Stomach (tissue), 4 donors: ENCODE measurements at regions not wholly inside any gene's neighbourhood (a gene's known extent, or its start where the extent isn't known, plus 50 kb on each side); places are given as distances from the start of the nearest gene placed in this dataset.

ENCODE experiments used
- EP300 ChIP-seq: sonication (generic); formaldehyde crosslinking; IDR thresholded peaks from one replicate; pipeline ENCODE4 v1.6.1; 2017; ENCODE audit warnings: antibody characterized with exemption
- POLR2A ChIP-seq, 4 donors: fragments of 450-650 bp; IDR thresholded peaks; one replicate each; pipeline ENCODE4 v1.6.1; 2016; ENCODE audit warnings: antibody characterized with exemption in 4 of 4, control low read depth in 2 of 4, mild to moderate bottlenecking in 1 of 4, moderate library complexity in 1 of 4
- POLR2AphosphoS5 ChIP-seq, 3 donors: sonication (generic); formaldehyde crosslinking; IDR thresholded peaks; one replicate each; pipeline ENCODE4 v1.6.1; 2016; ENCODE audit warnings: antibody characterized with exemption in 3 of 3
- TF ChIP-seq, protein P1 (sequence below), 7 experiments: fragments of 450-650 bp in 4 of 7; fragments of 200-600 bp in 3 of 7; sonication (generic) in 3 of 7; IDR thresholded peaks; one replicate each; pipeline ENCODE4 v1.5.1; 2016 to 2019; ENCODE audit warnings: antibody characterized with exemption in 7 of 7, control low read depth in 2 of 7, mild to moderate bottlenecking in 1 of 7

DNA sequence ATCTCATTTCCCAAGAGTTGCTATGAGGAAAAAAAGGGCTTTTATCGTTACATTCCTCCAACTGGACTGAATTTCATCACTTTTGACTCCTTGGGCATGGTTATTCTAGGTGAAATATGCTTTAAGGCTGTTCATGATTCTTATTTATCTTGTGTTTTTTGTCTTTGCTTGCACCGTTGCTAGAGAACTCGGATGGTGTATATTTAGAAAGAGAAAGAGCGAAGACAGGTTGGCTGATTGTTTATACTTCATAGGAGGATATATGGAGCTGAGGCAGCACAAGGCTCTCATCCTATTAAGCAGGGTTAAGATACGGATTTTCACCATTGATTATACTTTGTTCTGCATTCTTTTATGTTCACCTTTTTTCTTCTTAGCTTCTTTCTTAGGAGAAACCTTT lies 94.9 kb upstream of the GEMIN8 start:
- TF ChIP-seq POLR2A (IDR thresholded peaks at IDR 0.05) (no peak), EP300 (no peak), POLR2AphosphoS5 (IDR thresholded peaks at IDR 0.05) (no peak)
- TF ChIP-seq, protein P1, sequence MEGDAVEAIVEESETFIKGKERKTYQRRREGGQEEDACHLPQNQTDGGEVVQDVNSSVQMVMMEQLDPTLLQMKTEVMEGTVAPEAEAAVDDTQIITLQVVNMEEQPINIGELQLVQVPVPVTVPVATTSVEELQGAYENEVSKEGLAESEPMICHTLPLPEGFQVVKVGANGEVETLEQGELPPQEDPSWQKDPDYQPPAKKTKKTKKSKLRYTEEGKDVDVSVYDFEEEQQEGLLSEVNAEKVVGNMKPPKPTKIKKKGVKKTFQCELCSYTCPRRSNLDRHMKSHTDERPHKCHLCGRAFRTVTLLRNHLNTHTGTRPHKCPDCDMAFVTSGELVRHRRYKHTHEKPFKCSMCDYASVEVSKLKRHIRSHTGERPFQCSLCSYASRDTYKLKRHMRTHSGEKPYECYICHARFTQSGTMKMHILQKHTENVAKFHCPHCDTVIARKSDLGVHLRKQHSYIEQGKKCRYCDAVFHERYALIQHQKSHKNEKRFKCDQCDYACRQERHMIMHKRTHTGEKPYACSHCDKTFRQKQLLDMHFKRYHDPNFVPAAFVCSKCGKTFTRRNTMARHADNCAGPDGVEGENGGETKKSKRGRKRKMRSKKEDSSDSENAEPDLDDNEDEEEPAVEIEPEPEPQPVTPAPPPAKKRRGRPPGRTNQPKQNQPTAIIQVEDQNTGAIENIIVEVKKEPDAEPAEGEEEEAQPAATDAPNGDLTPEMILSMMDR (IDR thresholded peaks at IDR 0.05) = no peak
